H1 (cell line): ENCODE measurements at regions not wholly inside any gene's neighbourhood (a gene's known extent, or its start where the extent isn't known, plus 50 kb on each side); places are given as distances from the start of the nearest gene placed in this dataset.

Experiments used
- CTBP2 ChIP-seq: IDR thresholded peaks from 2 replicates; pipeline ENCODE4 v1.7.0; 2011; ENCODE audit warnings: borderline replicate concordance, mild to moderate bottlenecking, moderate library complexity, mixed read lengths, low read length; ENCODE audit not compliant: insufficient read depth, insufficient read length
- MAFK ChIP-seq: IDR thresholded peaks from 2 replicates; pipeline ENCODE4 v1.6.1; 2012; ENCODE audit warnings: low read depth, mild to moderate bottlenecking, improper control_type of control experiment, low read length
- POLR2A ChIP-seq, 2 experiments: IDR thresholded peaks; 1 replicate in 1 of 2; 2 replicates in 1 of 2; pipeline ENCODE4 v1.6.1; 2011; ENCODE audit warnings: low read depth in 2 of 2, low read length in 2 of 2, mild to moderate bottlenecking in 2 of 2; ENCODE audit errors: control extremely low read depth in 1 of 2
- POU5F1 ChIP-seq: IDR thresholded peaks from 2 replicates; pipeline ENCODE4 v1.6.1; 2011; ENCODE audit warnings: low read depth, mild to moderate bottlenecking, low read length, moderate library complexity
- TAF1 ChIP-seq: IDR thresholded peaks from 2 replicates; pipeline ENCODE4 v1.6.1; 2011; ENCODE audit warnings: mild to moderate bottlenecking, low read depth, low read length
- TAF7 ChIP-seq: optimal IDR thresholded peaks from 2 replicates; pipeline ENCODE3; 2011; ENCODE audit warnings: low read depth, mild to moderate bottlenecking, inconsistent platforms, low read length, moderate library complexity, borderline replicate concordance
- YY1 ChIP-seq: IDR thresholded peaks from 2 replicates; pipeline ENCODE4 v1.6.1; 2011; ENCODE audit warnings: low read depth, mild to moderate bottlenecking, low read length
- TF ChIP-seq, protein P1 (sequence below): fragments of 300-600 bp; sonication (generic); IDR thresholded peaks from 2 replicates; pipeline ENCODE4 v1.7.1; 2012; ENCODE audit warnings: low read length, moderate library complexity, mild to moderate bottlenecking, inconsistent platforms; ENCODE audit not compliant: insufficient replicate concordance

DNA sequence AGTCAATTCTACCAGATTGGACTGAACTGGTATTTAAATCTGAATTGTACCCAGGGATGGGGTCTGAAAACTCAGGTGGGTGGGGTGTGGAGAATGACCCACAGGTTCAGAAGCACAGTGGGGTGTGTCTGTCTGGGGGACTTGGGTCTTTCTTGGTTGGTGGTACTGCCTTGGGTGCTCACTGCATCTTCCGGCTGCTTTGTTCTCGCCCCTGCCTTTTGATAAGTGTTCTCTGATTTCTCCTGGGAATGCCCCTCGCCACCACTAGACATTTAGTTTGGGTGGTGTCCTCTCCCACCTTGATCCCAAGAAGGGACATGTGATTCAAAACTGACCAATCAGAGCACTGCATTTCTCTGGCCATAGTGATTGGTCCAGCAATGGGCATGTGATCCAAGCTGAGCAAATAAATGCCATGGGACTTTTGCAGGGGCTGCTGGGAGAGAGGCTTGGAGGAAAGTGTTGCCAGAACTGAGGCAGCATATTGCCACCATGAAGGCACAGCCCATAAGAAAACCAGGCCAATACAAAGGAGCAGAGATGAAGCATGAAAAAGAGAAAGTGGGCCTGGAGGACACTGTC lies 270.5 kb downstream of the NPHP4 start (continued):
- TF ChIP-seq, protein P1, sequence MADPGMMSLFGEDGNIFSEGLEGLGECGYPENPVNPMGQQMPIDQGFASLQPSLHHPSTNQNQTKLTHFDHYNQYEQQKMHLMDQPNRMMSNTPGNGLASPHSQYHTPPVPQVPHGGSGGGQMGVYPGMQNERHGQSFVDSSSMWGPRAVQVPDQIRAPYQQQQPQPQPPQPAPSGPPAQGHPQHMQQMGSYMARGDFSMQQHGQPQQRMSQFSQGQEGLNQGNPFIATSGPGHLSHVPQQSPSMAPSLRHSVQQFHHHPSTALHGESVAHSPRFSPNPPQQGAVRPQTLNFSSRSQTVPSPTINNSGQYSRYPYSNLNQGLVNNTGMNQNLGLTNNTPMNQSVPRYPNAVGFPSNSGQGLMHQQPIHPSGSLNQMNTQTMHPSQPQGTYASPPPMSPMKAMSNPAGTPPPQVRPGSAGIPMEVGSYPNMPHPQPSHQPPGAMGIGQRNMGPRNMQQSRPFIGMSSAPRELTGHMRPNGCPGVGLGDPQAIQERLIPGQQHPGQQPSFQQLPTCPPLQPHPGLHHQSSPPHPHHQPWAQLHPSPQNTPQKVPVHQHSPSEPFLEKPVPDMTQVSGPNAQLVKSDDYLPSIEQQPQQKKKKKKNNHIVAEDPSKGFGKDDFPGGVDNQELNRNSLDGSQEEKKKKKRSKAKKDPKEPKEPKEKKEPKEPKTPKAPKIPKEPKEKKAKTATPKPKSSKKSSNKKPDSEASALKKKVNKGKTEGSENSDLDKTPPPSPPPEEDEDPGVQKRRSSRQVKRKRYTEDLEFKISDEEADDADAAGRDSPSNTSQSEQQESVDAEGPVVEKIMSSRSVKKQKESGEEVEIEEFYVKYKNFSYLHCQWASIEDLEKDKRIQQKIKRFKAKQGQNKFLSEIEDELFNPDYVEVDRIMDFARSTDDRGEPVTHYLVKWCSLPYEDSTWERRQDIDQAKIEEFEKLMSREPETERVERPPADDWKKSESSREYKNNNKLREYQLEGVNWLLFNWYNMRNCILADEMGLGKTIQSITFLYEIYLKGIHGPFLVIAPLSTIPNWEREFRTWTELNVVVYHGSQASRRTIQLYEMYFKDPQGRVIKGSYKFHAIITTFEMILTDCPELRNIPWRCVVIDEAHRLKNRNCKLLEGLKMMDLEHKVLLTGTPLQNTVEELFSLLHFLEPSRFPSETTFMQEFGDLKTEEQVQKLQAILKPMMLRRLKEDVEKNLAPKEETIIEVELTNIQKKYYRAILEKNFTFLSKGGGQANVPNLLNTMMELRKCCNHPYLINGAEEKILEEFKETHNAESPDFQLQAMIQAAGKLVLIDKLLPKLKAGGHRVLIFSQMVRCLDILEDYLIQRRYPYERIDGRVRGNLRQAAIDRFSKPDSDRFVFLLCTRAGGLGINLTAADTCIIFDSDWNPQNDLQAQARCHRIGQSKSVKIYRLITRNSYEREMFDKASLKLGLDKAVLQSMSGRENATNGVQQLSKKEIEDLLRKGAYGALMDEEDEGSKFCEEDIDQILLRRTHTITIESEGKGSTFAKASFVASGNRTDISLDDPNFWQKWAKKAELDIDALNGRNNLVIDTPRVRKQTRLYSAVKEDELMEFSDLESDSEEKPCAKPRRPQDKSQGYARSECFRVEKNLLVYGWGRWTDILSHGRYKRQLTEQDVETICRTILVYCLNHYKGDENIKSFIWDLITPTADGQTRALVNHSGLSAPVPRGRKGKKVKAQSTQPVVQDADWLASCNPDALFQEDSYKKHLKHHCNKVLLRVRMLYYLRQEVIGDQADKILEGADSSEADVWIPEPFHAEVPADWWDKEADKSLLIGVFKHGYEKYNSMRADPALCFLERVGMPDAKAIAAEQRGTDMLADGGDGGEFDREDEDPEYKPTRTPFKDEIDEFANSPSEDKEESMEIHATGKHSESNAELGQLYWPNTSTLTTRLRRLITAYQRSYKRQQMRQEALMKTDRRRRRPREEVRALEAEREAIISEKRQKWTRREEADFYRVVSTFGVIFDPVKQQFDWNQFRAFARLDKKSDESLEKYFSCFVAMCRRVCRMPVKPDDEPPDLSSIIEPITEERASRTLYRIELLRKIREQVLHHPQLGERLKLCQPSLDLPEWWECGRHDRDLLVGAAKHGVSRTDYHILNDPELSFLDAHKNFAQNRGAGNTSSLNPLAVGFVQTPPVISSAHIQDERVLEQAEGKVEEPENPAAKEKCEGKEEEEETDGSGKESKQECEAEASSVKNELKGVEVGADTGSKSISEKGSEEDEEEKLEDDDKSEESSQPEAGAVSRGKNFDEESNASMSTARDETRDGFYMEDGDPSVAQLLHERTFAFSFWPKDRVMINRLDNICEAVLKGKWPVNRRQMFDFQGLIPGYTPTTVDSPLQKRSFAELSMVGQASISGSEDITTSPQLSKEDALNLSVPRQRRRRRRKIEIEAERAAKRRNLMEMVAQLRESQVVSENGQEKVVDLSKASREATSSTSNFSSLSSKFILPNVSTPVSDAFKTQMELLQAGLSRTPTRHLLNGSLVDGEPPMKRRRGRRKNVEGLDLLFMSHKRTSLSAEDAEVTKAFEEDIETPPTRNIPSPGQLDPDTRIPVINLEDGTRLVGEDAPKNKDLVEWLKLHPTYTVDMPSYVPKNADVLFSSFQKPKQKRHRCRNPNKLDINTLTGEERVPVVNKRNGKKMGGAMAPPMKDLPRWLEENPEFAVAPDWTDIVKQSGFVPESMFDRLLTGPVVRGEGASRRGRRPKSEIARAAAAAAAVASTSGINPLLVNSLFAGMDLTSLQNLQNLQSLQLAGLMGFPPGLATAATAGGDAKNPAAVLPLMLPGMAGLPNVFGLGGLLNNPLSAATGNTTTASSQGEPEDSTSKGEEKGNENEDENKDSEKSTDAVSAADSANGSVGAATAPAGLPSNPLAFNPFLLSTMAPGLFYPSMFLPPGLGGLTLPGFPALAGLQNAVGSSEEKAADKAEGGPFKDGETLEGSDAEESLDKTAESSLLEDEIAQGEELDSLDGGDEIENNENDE = no peak
- TF ChIP-seq POLR2A (IDR thresholded peaks at IDR 0.05; ENCODE audit: control extremely low read depth in 1 of 2, low read depth in 2 of 2, low read length in 2 of 2) = no peak
- no peak for TF ChIP-seq POU5F1
- TF ChIP-seq YY1 = no peak
- no peak for TF ChIP-seq MAFK
- TF ChIP-seq TAF1 = no peak
- no peak for TF ChIP-seq CTBP2
- TF ChIP-seq TAF7 = no peak
